Naive thymus-derived CD8-positive, alpha-beta T cell (primary cell): ENCODE measurements at regions not wholly inside any gene's neighbourhood (a gene's known extent, or its start where the extent isn't known, plus 50 kb on each side); places are given as distances from the start of the nearest gene placed in this dataset.
"Not testable (repeated sequence)": the region's sequence is repeated elsewhere in the genome, so short reads cannot be mapped to it uniquely, and the experiment has no call there.

Experiments
- ATAC-seq, 2 donors: fragments of 150-1000 bp; cut with Tn5 transposase in 1 of 2; sonication (Bioruptor Pico), chemical (Tn5 transposase) in 1 of 2; 1 replicate in 1 of 2; 2 replicates in 1 of 2; pipeline ENCODE4 v1.10.0; 2021; ENCODE audit warnings: mild to moderate bottlenecking in 2 of 2, moderate library complexity in 2 of 2
- POLR2A ChIA-PET: fragments of 350-600 bp; sonication (Branson Sonifier 250); formaldehyde crosslinking; loops from one replicate; lab custom pipeline; 2021; ENCODE audit warnings: antibody characterized with exemption; lab: Charles Lee
- DNase-seq, 10 donors: peaks; one replicate each; pipeline versions ENCODE4 v3.0.0 to v3.0.0-alpha.2; 2020 to 2022
- H3K27ac Mint-ChIP-seq, 10 donors: one replicate each; pipeline ENCODE4 v1.8.0; 2020 to 2022; ENCODE audit warnings: mild to moderate bottlenecking in 10 of 10, mixed read lengths in 10 of 10, moderate library complexity in 4 of 10, inconsistent platforms in 1 of 10
- H3K27me3 Mint-ChIP-seq, 5 donors: one replicate each; pipeline ENCODE4 v1.8.0; 2021 to 2022; ENCODE audit warnings: mixed read lengths in 5 of 5
- H3K36me3 Mint-ChIP-seq, 3 donors: one replicate each; pipeline ENCODE4 v1.8.0; 2020 to 2022; ENCODE audit warnings: mixed read lengths in 3 of 3, mild to moderate bottlenecking in 2 of 3, inconsistent platforms in 1 of 3
- H3K4me1 Mint-ChIP-seq, 4 donors: one replicate each; pipeline ENCODE4 v1.8.0; 2021 to 2022; ENCODE audit warnings: mixed read lengths in 4 of 4
- H3K4me3 Mint-ChIP-seq, 10 donors: one replicate each; pipeline ENCODE4 v1.8.0; 2020 to 2022; ENCODE audit warnings: mild to moderate bottlenecking in 10 of 10, mixed read lengths in 10 of 10, moderate library complexity in 6 of 10, inconsistent platforms in 1 of 10
- H3K9me3 Mint-ChIP-seq, 9 donors: one replicate each; pipeline ENCODE4 v1.8.0; 2020 to 2022; ENCODE audit warnings: mixed read lengths in 9 of 9, mild to moderate bottlenecking in 3 of 9, inconsistent platforms in 1 of 9, moderate library complexity in 1 of 9

DNA sequence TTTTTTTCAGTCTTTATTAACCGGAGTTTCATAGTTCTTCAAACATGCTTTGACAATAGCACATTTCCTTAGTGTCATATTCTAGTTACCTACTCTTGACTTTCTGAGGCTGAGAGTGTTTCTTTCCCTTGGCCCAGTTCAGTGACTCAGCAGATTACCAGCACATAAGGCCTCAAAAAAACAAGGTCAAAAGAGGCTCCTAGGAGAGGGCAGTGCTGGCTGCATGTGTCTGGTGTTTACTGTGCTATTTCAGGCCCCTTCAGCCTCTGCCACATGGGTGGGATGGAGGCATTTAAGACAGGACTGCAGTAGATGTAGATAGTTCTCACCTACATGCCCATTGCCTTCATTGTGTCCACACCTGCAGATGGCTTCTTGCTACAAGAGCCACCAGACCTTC, 198.2 kb upstream of the SSTR4 start:
- POLR2A ChIA-PET, result no interaction called here

GRCh38 chr20:22838001-22838400, 197.1 kb upstream of the SSTR4 start:
- Mint-ChIP-seq H3K4me3 (no peak overlapping the region), H3K27me3 (peaks cover 5 to 18% (median 10%) of the 10 kb centered on the region in 5 donors)
- no peak for DNase-seq

More for the DNA sequence above, 198.2 kb upstream of the SSTR4 start:
- ATAC-seq (no peak), DNase-seq (no peak)
- Mint-ChIP-seq H3K27me3 (peaks cover 2 to 15% (median 5%) of the 10 kb centered on the region in 5 donors), H3K36me3 (no peaks in the 10 kb centered on the region), H3K27ac (no peak overlapping the region), H3K4me1 (no peaks in the 10 kb centered on the region), H3K4me3 (no peak overlapping the region), H3K9me3 (peaks cover 0 to 11% (median 2%) of the 10 kb centered on the region in 9 donors)

DNA sequence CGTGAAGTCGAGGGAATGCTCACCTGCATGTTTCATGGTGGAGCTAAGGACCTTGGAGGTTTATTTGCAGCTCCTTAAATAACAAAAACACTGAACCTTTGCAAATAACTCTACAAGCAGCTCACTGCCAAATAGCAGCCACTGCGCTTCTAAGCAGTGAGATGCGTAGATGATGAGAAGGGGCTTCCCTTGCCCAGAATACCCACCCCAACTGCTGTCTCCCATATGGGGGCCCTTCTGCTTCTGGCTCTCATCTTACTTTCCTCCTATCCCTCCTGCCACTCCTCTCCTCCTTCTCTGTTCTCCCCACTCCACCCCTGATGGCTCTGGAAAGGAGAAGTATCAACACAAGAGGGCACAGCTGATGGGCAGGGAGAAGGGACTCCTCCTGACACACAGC, 193.3 kb upstream of the SSTR4 start:
- peaks cover 1 to 17% (median 13%) of the 10 kb centered on the region in 5 donors for H3K27me3 Mint-ChIP-seq
- H3K27ac Mint-ChIP-seq, result no peak overlapping the region
- DNase-seq (no peak), ATAC-seq (no peak)
- H3K9me3 Mint-ChIP-seq, result peaks cover 0 to 7% (median 0%) of the 10 kb centered on the region in 9 donors
- H3K36me3 Mint-ChIP-seq, result no peaks in the 10 kb centered on the region
- no peak overlapping the region for H3K4me3 Mint-ChIP-seq
- no peaks in the 10 kb centered on the region for H3K4me1 Mint-ChIP-seq
- POLR2A ChIA-PET, result no interaction called here

More at GRCh38 chr20:22838001-22838400, 197.1 kb upstream of the SSTR4 start:
- H3K36me3 Mint-ChIP-seq, result no peaks in the 10 kb centered on the region
- POLR2A ChIA-PET, result no interaction called here
- no peak for ATAC-seq
- H3K9me3 Mint-ChIP-seq, result peaks cover 0 to 11% (median 2%) of the 10 kb centered on the region in 9 donors
- H3K4me1 Mint-ChIP-seq, result no peaks in the 10 kb centered on the region
- no peak overlapping the region for H3K27ac Mint-ChIP-seq

- Mint-ChIP-seq H3K4me1 (no peaks in the 10 kb centered on the region), H3K4me3 (no peak overlapping the region), H3K27me3 (peaks cover 1 to 18% (median 13%) of the 10 kb centered on the region in 5 donors), H3K27ac (no peak overlapping the region), H3K9me3 (peaks cover 0 to 11% (median 5%) of the 10 kb centered on the region in 9 donors), H3K36me3 (peaks cover 0 to 4% (median 0%) of the 10 kb centered on the region in 3 donors)
- DNase-seq, result no peak
- no peak for ATAC-seq
- POLR2A ChIA-PET, result no interaction called here
Observed at GRCh38 chr20:22842793-22843192, 192.3 kb upstream of the SSTR4 start.

DNA sequence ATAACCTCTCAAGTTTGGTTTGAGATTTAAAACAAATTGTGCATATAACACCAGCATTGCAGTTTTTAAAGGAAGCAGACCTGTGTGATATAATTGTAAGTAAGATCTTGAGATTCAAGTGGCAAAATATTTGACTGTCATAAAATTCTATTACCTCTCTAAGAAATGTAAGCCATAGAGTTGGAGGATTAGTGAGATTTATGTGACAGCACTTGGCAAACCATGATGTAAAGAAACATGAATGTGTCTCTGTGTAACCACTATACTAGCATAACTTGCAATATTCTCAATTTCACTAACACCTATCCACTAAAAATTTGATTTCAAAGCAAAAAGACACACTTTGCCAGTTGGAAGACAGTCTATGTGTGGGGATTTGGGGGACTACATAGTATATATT, 190.2 kb upstream of the SSTR4 start:
- no peak overlapping the region for H3K4me3 Mint-ChIP-seq
- POLR2A ChIA-PET, result no interaction called here
- H3K4me1 Mint-ChIP-seq, result no peaks in the 10 kb centered on the region
- H3K27ac Mint-ChIP-seq, result no peak overlapping the region
- ATAC-seq, result no peak
- H3K27me3 Mint-ChIP-seq, result peaks cover 1 to 18% (median 16%) of the 10 kb centered on the region in 5 donors
- peaks cover 0 to 5% (median 0%) of the 10 kb centered on the region in 3 donors for H3K36me3 Mint-ChIP-seq
- no peak for DNase-seq
- H3K9me3 Mint-ChIP-seq, result peaks cover 0 to 18% (median 5%) of the 10 kb centered on the region in 9 donors

DNA sequence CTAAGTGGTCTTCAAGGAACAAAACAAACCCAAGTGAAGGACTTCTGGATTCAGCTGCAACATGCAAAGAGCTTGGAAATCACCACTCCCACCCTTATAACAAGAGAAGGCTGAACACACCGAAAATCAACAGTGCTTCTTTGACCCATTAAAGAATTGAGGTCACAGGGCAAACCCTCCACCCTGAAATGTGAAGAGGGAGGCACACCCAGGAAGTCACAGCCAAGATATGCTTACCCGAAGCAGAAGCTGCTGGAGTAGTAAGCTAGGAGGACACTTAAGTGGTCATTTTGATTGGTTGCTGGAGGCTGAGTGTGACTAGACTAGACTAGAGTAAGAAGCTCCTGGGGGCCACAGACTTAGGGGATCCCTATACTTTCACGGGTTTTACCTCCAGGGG, 188.2 kb upstream of the SSTR4 start:
- H3K27ac Mint-ChIP-seq, result no peak overlapping the region
- POLR2A ChIA-PET, result no interaction called here
- no peak for DNase-seq
- peaks cover 0 to 5% (median 0%) of the 10 kb centered on the region in 3 donors for H3K36me3 Mint-ChIP-seq
- peaks cover 3 to 18% (median 16%) of the 10 kb centered on the region in 5 donors for H3K27me3 Mint-ChIP-seq
- H3K4me3 Mint-ChIP-seq, result no peak overlapping the region
- H3K4me1 Mint-ChIP-seq, result no peaks in the 10 kb centered on the region
- peaks cover 0 to 23% (median 5%) of the 10 kb centered on the region in 9 donors for H3K9me3 Mint-ChIP-seq
- ATAC-seq, result no peak

GRCh38 chr20:22848364-22848763, 186.7 kb upstream of the SSTR4 start:
- no peak overlapping the region for H3K27ac Mint-ChIP-seq
- H3K36me3 Mint-ChIP-seq, result peaks cover 0 to 5% (median 0%) of the 10 kb centered on the region in 3 donors
- DNase-seq, result no peak
- peaks cover 0 to 28% (median 9%) of the 10 kb centered on the region in 9 donors for H3K9me3 Mint-ChIP-seq
- no peak for ATAC-seq
- H3K27me3 Mint-ChIP-seq, result peaks cover 3 to 18% (median 10%) of the 10 kb centered on the region in 5 donors
- POLR2A ChIA-PET, result no interaction called here
- H3K4me1 Mint-ChIP-seq, result no peaks in the 10 kb centered on the region
- H3K4me3 Mint-ChIP-seq, result no peak overlapping the region

DNA sequence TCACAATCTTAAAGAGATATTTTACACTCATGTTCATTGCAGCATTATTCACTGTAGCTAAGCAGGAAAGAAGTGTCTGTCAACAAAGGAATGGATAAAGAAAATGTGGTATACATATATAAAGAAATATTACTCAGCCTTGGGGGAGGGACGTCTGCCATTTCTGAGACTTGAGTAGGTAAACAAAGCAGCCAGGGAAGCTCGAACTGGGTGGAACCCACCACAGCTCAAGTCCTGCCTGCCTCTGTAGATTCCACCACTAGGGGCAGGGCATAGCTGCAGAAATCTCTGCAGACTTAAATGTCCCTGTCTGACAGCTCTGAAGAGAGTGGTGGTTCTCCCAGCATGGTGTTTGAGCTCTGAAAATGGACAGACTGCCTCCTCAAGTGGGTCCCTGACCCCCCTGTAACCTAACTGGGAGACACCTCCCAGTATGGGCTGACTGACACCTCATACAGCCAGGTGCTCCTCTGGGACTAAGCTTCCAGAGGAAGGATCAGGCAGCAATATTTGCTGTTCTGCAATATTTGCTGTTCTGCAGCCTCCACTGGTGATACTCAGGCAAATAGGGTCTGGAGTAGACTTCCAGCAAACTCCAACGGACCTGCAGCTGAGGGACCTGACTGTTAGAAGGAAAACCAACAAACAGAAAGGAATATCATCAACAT, 183.3 kb upstream of the SSTR4 start:
- peaks cover 0 to 16% (median 4%) of the 10 kb centered on the region in 5 donors for H3K27me3 Mint-ChIP-seq
- DNase-seq, H3K4me1 Mint-ChIP-seq, ATAC-seq, H3K4me3 Mint-ChIP-seq, H3K27ac Mint-ChIP-seq, POLR2A ChIA-PET, H3K36me3 Mint-ChIP-seq: not testable (repeated sequence)
- peaks cover 5 to 50% (median 9%) of the 10 kb centered on the region in 9 donors for H3K9me3 Mint-ChIP-seq

DNA sequence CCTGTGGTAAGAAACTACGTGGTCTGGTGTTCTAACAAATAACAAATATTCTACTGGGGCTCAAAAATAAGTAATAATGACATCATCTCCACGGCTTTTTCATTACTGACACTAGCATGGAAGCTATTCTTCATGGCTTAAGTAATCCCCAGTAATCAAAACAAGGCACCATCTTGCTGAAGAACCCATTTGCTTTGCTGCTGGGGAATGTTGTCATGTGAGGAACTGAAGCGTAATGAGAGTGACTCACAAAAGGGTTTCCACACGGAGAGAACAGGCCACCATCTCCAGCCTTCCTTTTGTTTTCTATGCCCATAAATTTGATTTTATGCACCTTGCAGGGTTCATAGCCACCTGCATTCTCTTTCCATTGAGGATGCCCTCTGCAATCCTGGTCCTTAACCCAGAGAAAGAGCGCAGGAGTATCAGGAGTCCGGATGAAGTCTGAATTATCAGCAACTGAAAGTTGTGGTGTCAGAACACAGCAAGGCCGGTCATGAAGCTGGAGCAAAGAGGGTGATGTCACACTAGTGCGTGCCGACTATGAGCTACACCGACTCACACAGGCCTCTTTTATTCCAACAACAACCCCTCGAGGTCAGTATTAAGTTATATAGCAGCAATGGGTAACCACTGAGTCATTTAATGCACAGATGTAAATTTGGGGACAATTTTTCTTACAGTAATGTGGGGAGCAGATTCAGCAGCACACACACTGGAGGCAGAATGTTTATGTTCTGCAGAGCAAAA, 173.7 kb upstream of the SSTR4 start:
- Mint-ChIP-seq H3K36me3 (no peaks in the 10 kb centered on the region), H3K27me3 (peaks cover 0 to 4% (median 0%) of the 10 kb centered on the region in 5 donors), H3K4me3 (no peak overlapping the region), H3K9me3 (peaks cover 0 to 7% (median 4%) of the 10 kb centered on the region in 9 donors), H3K4me1 (no peaks in the 10 kb centered on the region), H3K27ac (no peak overlapping the region)
- ATAC-seq, result no peak
- no peak for DNase-seq
- POLR2A ChIA-PET, result no interaction called here

- peaks cover 0 to 7% (median under 1%) of the 10 kb centered on the region in 9 donors for H3K9me3 Mint-ChIP-seq
- ATAC-seq (no peak), DNase-seq (no peak)
- POLR2A ChIA-PET, result no interaction called here
- H3K4me1 Mint-ChIP-seq, result no peaks in the 10 kb centered on the region
- H3K36me3 Mint-ChIP-seq, result no peaks in the 10 kb centered on the region
- no peak overlapping the region for H3K4me3 Mint-ChIP-seq
- H3K27me3 Mint-ChIP-seq, result peaks cover 0 to 4% (median 0%) of the 10 kb centered on the region in 5 donors
- no peak overlapping the region for H3K27ac Mint-ChIP-seq
Observed at GRCh38 chr20:22861990-22862389, 173.1 kb upstream of the SSTR4 start.

- ATAC-seq (no peak), DNase-seq (no peak)
- no peaks in the 10 kb centered on the region for H3K36me3 Mint-ChIP-seq
- H3K9me3 Mint-ChIP-seq, result peaks cover 0 to 15% (median 4%) of the 10 kb centered on the region in 9 donors
- H3K27ac Mint-ChIP-seq, result no peak overlapping the region
- no peaks in the 10 kb centered on the region for H3K4me1 Mint-ChIP-seq
- peaks cover 0 to 4% (median 0%) of the 10 kb centered on the region in 5 donors for H3K27me3 Mint-ChIP-seq
- no peak overlapping the region for H3K4me3 Mint-ChIP-seq
- POLR2A ChIA-PET, result no interaction called here
Observed at GRCh38 chr20:22862671-22863230, 172.4 kb upstream of the SSTR4 start.

GRCh38 chr20:22863826-22864225, 171.3 kb upstream of the SSTR4 start:
- ATAC-seq, result no peak
- no peak overlapping the region for H3K27ac Mint-ChIP-seq
- H3K36me3 Mint-ChIP-seq, result no peaks in the 10 kb centered on the region
- POLR2A ChIA-PET, result no interaction called here
- DNase-seq, result no peak
- H3K4me1 Mint-ChIP-seq, result no peaks in the 10 kb centered on the region
- no peaks in the 10 kb centered on the region for H3K27me3 Mint-ChIP-seq
- H3K9me3 Mint-ChIP-seq, result peaks cover 0 to 13% (median 4%) of the 10 kb centered on the region in 9 donors
- H3K4me3 Mint-ChIP-seq, result no peak overlapping the region

- no peaks in the 10 kb centered on the region for H3K27me3 Mint-ChIP-seq
- H3K27ac Mint-ChIP-seq, result no peak overlapping the region
- ATAC-seq (no peak), DNase-seq (no peak)
- H3K4me3 Mint-ChIP-seq, result no peak overlapping the region
- no peaks in the 10 kb centered on the region for H3K36me3 Mint-ChIP-seq
- H3K4me1 Mint-ChIP-seq, result no peaks in the 10 kb centered on the region
- POLR2A ChIA-PET, result no interaction called here
- H3K9me3 Mint-ChIP-seq, result peaks cover 0 to 13% (median 5%) of the 10 kb centered on the region in 9 donors
Observed at GRCh38 chr20:22866812-22867341, 168.2 kb upstream of the SSTR4 start.
